ELF-1 (cell line): ENCODE measurements at regions not wholly inside any gene's neighbourhood (a gene's known extent, or its start where the extent isn't known, plus 50 kb on each side); places are given as distances from the start of the nearest gene placed in this dataset.
"Not testable (repeated sequence)": the region's sequence is repeated elsewhere in the genome, so short reads cannot be mapped to it uniquely, and the experiment has no call there.

Experiments used
- DNase-seq: peaks from one replicate; pipeline ENCODE4 v3.0.0-alpha.2; 2016; ENCODE audit warnings: low read depth, low spot score

GRCh38 chr2:87409601-87410000 is 338.3 kb upstream of the PLGLB2 start:
- not testable (repeated sequence) for DNase-seq

- DNase-seq, result not testable (repeated sequence)
These were observed 337.5 kb upstream of the PLGLB2 start for GRCh38 chr2:87410371-87410770.

GRCh38 chr2:87412036-87412820 is 335.7 kb upstream of the PLGLB2 start:
- DNase-seq, result not testable (repeated sequence)

- DNase-seq, result not testable (repeated sequence)
These were observed 333.6 kb upstream of the PLGLB2 start for GRCh38 chr2:87414331-87414730.

- not testable (repeated sequence) for DNase-seq
These were observed 332.9 kb upstream of the PLGLB2 start for GRCh38 chr2:87414795-87415570.

GRCh38 chr2:87415586-87416265 is 332.2 kb upstream of the PLGLB2 start:
- not testable (repeated sequence) for DNase-seq

- DNase-seq, result not testable (repeated sequence)
These were observed 331.7 kb upstream of the PLGLB2 start for GRCh38 chr2:87416266-87416592.

GRCh38 chr2:87417147-87417546 is 330.7 kb upstream of the PLGLB2 start:
- DNase-seq, result not testable (repeated sequence)

- DNase-seq, result not testable (repeated sequence)
These were observed 329.9 kb upstream of the PLGLB2 start for GRCh38 chr2:87417742-87418567.

- not testable (repeated sequence) for DNase-seq
These were observed 328.8 kb upstream of the PLGLB2 start for GRCh38 chr2:87418823-87419822.

GRCh38 chr2:87419980-87420379 is 327.9 kb upstream of the PLGLB2 start:
- DNase-seq, result not testable (repeated sequence)

- not testable (repeated sequence) for DNase-seq
These were observed 326.9 kb upstream of the PLGLB2 start for GRCh38 chr2:87420954-87421353.

- DNase-seq, result not testable (repeated sequence)
These were observed 323.8 kb upstream of the PLGLB2 start for GRCh38 chr2:87423796-87424762.

GRCh38 chr2:87424763-87425154 is 323.1 kb upstream of the PLGLB2 start:
- DNase-seq, result not testable (repeated sequence)

GRCh38 chr2:87425191-87425590 is 322.7 kb upstream of the PLGLB2 start:
- not testable (repeated sequence) for DNase-seq

GRCh38 chr2:87425717-87426116 is 322.2 kb upstream of the PLGLB2 start:
- DNase-seq, result not testable (repeated sequence)

- DNase-seq, result not testable (repeated sequence)
These were observed 319.3 kb upstream of the PLGLB2 start for GRCh38 chr2:87428452-87429130.
